ENCODE measurements at regions not wholly inside any gene's neighbourhood (a gene's known extent, or its start where the extent isn't known, plus 50 kb on each side); places are given as distances from the start of the nearest gene placed in this dataset.

GRCh38 chr9:108386859-108387384, 468.9 kb downstream of the ACTL7B start:
- TF ChIP-seq POLR2A (IDR thresholded peaks at IDR 0.05; ENCODE audit: low read depth) (no peak), CTCF (IDR thresholded peaks at IDR 0.05) (no peak), EP300 (IDR thresholded peaks at IDR 0.05) (no peak)
